ENCODE measurements at regions not wholly inside any gene's neighbourhood (a gene's known extent, or its start where the extent isn't known, plus 50 kb on each side); places are given as distances from the start of the nearest gene placed in this dataset.

GRCh38 chr16:7217797-7218196 is 114.8 kb upstream of the RBFOX1 start:
- TF ChIP-seq CTCF (conservative IDR thresholded peaks at IDR 0.05 in 1 of 2, IDR thresholded peaks at IDR 0.05 in 1 of 2; ENCODE audit: low read depth in 1 of 2, low read length in 2 of 2) (no peak), EZH2 (IDR thresholded peaks at IDR 0.05; ENCODE audit: low read length, missing control alignments) (no peak)

All from fibroblast of lung (primary cell).